ENCODE measurements at regions not wholly inside any gene's neighbourhood (a gene's known extent, or its start where the extent isn't known, plus 50 kb on each side); places are given as distances from the start of the nearest gene placed in this dataset.
"Not testable (repeated sequence)": the region's sequence is repeated elsewhere in the genome, so short reads cannot be mapped to it uniquely, and the experiment has no call there.

DNA sequence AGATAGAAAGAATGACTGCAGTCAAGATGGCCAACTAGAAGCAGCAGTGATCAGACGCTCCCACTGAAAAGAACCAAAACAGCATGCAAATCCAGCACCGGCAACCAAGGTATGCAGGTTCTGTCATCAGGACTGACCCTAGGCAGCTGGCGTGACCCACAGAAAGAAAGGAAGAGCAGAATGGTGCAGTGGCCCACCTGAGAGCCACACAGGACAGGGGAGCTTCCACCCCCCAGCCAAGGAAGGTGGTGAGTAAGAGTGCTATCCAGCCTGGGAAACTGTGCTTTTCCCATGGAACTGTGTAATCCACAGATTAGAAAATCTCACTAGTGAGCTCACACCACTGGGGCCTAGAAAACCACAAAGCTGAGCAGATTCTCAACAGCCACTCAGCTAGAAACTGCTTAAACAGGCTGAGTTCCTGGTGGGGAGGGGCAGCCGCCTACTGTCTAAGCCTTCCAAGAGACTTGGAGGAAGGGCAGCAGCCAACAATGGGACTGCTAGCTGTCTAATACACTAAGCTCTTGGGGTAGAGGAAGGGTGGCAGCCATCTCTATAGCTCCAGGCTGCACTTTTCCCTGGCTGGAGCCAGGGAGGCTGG lies 127.9 kb downstream of the EVA1A start:
- DNase-seq (ENCODE audit: low spot score) = peak; percentile 62

DNA sequence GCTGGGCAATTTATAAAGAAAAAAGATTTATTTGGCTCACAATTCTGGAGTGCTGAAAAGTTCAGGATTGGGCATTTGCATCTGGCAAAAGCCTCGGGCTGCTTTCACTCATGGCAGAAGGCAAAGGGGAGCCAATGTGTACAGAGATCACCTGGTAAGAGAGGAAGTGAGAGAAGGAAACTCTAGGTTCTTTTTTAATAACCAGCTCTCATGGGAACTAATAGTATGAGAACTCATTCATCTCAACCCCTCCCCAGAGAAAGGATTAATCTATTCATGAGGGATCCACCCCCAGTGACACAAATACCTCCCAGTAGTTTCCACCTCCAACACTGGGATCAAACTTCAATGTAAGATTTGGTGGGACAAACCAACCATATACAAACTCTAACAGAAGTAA lies 129.0 kb downstream of the EVA1A start:
- no peak for DNase-seq (ENCODE audit: low spot score)

DNA sequence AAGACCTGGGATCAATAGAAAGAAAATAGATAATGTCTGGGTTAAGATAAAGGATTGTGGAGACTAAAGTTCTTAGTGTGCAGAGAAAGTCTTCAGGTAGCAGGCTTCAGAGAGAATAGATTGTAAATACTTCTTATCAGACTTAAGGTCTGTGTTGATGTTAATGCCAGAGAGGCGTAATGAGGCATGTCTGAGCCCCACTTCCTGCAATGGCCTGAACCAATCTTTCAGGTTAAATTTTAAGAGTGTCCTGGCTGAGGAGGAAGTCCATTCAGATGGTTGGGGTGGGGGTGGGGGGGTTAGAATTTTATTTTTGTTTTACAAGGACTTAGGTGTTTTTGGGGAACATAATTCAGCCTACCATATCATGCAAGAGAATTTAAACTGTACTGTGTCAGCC lies 129.5 kb downstream of the EVA1A start:
- DNase-seq (ENCODE audit: low spot score) = no peak

DNA sequence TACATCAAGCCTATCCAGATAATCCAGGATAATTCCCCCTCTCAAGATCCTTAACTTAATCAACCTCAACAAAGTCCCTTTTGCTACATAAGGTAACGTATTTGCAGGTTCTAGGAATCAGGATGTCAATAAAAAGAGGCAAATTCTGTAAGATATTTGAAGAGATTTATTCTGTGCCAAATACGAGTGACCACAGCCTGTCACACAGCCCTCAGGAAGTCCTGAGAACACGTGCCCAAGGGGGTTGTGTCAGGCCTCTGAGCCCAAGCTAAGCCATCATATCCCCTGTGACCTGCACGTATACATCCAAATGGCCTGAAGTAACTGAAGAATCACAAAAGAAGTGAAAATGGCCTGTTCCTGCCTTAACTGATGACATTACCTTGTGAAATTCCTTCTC lies 130.3 kb downstream of the EVA1A start:
- DNase-seq (ENCODE audit: low spot score) = not testable (repeated sequence)

DNA sequence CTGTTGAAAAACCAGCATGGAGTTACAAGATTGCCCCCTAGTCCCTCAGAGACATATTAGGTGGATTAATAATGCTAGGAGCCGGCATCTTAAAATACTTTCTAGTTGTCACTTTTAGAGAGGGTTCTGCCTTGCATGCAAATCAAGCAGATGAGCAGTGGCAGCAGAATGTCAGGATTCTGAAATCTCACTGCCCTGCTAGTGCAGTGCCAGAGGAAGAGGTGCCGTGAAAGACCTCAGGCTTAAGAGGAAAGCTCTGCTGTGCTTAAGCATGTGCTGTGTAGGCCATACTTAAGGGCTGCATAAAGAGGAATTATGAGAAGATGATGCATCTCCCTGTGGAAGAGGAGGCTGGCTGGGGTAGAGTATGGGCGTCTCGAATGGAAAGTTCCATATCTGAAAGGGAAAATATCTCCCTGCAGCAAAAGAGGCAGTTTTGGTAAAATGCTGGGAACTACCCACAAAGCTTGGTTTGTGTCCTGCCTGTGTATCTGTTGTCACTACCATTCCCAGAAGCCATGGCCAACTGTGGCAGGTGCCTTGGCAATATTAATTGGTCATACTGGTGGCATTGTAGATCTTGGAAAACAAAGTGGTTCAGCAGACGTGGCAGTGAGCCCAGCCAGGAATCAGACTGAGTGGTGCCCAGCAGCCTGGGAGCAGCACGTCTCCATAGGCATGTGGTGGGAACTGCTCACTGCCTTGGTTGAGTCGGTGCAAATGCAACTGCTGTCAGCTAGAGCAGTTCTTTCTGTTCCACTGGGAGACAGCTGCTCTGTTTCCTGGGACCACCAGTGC lies 131.9 kb downstream of the EVA1A start:
- DNase-seq (ENCODE audit: low spot score) = no peak

DNA sequence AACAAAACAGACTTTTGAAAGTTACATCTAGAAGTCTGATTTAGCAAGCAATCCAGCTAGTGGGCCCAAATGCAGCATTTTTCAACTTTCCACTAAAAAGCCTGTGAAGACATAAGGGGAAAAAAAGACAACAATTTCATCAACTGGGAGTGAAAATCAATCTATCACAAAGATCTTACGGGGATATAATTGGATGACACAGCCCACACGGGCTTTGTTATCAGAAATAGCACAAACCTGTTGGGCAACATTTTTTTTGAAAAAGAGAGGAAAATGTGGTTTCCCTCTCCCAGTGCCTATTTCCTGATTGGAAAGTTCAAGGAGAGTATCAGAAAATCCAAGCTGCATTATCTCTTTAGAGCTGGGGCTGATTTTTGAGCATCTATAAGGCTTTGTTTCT lies 132.7 kb downstream of the EVA1A start:
- DNase-seq (ENCODE audit: low spot score) = no peak

DNA sequence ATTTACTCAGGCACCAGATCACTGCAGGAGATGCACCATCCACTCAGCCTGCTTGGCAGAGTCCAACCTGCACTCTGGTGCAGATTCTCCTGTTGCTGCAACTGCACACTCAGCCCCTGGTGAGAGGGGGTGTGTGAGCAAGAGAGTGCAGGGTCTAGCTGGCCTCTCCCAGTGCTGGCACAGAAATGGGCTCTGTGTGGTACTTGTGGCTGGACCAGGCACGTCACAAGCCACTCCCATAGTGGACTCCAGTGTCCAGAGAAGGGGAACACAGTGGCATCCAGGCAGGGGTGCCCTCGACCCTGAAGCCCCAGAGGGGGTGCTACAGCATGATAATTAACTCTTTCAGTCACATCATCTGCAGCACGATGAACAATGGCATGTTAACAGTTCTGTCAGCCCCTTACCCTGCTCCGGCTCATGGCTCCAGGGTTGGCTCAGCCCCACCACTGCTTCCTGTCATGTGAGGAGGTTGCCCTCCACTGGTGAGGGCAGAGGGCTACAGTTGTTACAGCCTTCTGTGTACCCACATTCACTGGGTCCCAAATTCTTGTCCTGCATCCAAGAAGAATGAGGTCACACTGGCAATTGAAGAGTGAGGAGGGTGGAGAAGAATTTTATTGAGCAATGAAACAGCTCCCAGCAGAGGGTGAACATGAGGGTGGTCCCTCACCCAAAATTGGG lies 135.7 kb downstream of the EVA1A start:
- DNase-seq (ENCODE audit: low spot score) = peak; percentile 57

DNA sequence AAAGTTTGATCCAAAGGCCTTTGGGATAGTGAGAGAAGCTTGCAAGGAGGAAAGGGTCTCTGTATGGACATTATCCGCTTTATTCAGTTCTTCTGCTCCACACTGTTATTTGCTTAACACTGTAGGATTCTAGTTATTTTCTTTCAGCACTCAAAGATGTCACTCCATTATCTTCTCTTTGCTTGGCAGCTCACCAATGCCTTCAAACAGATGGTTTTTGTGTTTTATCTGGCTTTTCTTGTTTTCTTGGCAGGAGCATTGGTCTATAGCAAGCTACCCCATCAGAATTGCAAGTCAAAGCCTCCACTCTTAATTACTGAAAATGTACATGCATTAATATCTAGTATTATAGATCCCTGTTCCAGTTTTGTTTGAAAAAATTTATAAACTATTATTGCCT lies 138.8 kb downstream of the EVA1A start:
- no peak for DNase-seq (ENCODE audit: low spot score)

DNA sequence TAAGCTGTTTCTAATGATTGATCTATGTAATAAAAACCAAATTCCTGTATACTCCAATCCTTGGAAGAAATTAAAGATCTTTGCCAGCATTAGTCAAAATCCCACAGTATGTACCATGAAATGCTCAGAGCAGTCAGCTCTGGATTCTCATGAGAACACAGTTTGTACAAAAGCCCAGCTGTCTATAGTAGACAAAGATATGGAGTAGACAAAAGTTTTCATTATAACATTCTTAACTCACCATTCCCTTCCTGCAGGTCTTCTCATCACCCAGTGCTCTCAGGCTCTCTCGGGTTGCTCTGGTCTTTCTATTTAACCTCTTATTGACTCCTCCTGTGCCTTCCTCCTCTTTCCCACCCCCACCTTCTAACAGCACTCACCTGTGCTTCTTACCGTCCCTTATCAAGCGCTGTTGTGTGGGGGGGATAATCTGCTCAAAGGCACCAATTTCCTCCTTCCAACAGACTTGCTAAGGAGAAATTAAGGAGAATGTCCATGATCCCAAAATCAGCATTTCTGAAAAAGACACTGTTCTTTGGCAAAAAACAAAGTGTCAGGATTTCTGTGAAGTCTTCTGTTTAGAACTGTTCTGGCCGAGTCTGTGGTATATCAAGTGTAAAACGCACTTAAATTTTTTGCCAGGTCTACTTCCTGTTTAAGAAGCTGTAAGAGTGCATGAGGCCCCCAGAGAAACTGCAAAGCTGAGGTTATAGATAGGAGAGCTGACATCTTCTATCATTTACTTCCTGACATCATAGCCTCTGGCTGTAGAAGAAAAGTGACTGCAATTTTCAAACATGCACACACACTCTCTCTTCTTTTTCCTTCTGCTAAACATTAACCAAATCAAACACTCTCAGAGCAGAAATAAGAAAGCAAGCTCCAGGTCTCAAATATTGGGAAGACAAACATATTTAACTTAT lies 144.1 kb downstream of the EVA1A start:
- no peak for DNase-seq (ENCODE audit: low spot score)

DNA sequence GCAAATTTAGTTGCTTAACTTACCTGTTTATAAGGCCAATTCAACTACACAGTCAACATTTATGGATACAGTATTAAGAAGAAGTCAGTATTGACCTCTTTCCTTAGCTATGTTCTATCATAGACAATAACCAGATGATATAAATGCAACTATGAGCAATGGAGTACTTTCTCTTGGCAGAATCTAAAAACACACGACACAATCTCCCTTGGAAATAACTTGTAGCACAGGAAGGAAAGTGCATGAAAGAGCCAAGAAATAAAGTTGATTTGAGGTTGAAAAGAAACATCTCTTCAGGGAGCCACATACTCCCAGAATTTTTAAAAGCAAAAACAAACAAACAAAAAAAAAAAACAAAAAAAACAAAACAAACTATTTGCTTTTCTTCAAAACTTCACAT lies 145.0 kb downstream of the EVA1A start:
- no peak for DNase-seq (ENCODE audit: low spot score)

DNA sequence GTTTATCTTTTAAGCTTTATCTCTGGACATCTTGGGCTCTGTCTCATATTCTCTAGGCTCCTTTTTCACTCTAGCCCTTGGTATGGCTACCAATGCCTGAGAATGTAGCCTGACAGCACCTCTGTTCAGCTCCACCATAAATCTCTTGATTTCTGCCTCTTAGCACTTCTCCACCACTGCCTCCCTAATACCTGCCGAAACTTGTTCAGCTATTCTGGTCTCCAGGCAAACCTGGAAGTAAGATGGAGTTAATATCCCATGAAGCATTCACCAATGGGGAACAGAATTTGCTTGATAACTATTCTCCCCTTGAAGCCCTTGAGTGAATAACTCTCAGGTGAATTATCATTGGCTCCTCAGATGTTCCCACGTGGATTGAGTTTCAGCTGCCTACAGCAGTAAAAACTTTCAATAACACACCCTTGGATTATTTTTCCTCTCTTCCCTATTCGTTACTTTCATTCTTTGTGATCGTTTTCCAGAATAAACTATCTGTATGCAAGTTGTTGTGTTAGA lies 145.6 kb downstream of the EVA1A start:
- DNase-seq (ENCODE audit: low spot score) = no peak

DNA sequence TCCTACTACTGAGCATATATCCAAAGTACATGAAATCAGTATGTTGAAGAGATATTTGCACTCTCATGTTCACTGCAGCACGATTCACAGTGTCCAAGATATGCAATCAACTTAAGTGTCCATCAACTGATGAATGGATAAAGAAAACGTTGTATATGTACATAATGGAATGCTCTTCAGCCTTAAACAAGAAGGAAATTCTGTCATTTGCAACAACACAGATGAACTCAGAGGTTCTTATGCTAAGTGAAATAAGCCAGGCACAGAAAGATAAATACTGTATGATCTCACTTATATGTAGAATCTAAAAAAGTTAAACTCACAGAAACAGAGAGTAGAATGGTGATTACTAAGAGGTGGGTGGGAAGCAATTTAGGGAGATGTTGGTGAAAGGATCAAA lies 149.2 kb downstream of the EVA1A start:
- DNase-seq (ENCODE audit: low spot score) = no peak

DNA sequence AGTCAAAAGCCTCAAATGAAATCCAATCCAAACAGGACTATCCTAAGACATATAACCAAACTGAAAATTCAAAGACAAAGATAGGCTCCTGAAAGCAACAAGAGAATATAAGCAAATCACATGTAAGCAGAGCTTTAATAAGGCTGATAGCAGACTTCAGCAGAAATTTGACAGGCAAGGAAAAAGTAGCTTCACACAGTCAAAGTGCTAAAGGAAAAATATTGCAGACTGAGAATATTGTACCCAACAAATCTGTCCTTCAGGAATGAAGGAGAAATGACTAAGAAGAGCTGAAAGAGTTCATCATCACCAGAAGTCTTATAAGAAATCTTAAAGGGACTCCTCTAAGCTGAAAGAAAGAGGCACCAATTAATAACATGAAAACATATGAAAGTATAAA lies 150.0 kb downstream of the EVA1A start:
- no peak for DNase-seq (ENCODE audit: low spot score)

DNA sequence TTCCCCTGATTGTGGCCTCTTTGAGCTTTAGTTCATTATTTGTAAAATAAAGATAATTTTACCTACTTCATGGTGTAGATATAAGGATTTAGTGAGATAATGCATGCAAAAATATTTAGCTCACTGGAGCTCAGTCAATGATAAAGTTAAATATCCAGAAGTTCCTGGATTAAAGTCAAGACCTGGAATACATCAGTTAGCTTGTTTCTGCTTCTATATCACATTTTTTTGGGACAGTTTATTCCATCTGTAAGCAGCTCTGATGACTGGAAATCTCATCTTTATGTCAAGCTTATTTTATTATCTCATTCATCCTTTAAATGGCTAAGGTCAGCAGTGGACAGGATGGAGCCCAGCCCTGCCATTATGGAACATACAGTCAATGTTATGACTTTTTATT lies 152.0 kb downstream of the EVA1A start:
- DNase-seq (ENCODE audit: low spot score) = no peak

DNA sequence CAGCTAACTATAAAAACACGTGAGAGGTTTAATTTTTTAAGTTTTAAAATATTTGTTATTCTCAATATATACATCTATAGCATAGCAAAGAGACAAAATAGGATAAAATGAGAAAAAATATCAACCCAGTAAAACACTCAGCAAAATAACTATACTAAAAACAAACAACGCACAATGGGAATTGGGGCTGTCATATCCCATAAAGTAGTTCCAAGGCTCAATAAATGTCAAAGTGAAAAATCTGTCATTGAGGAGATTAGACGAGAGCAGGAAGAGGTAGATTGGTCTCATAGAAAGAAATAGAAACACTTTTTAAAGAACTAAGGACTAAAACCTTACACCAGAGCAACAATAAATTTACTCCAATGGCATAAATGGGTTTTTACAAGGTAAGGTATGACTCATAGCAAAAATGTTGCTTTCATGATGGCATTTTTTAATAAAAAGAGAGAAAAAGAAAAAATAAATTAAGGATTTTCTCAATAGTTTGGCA lies 153.7 kb downstream of the EVA1A start:
- no peak for DNase-seq (ENCODE audit: low spot score)

DNA sequence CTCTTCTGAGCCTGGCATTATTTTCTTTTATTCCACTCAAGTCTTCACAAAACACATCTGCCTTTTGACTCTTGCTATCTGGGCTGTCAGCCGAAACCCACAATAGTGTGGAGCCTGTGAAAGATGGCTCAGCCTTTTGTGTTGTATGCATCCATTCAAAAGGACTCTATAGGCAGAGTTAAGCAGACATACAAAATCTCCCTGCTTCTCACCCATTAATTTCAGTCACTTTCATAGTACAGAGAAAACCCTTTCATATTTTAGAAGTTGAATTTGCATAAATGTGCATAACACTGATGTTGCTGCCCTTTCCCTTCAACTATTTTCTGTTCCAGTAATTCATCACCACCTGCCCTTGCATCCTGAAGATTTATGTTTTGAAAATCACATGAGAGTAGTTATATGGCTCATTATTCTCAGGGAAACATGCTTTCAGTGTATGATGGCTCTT lies 154.6 kb downstream of the EVA1A start:
- no peak for DNase-seq (ENCODE audit: low spot score)

DNA sequence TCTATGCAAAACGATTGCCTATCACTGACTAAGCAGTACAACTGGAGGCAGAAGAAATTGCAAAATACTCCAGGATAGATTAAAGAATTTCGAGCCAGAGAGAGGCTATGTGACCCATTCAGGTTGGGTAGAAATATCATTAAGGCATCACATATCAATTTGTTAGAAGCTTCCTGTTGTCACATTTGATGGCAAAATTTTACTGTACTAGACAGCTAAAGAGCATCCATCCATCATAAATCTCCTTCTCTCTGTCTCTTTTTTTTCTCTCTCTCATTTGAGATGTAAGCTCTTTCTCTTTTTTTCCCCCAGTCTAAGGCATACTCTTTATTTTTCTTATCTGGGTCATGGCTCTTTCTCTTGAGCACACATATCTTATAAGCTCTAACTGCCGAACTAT lies 155.7 kb downstream of the EVA1A start:
- no peak for DNase-seq (ENCODE audit: low spot score)

DNA sequence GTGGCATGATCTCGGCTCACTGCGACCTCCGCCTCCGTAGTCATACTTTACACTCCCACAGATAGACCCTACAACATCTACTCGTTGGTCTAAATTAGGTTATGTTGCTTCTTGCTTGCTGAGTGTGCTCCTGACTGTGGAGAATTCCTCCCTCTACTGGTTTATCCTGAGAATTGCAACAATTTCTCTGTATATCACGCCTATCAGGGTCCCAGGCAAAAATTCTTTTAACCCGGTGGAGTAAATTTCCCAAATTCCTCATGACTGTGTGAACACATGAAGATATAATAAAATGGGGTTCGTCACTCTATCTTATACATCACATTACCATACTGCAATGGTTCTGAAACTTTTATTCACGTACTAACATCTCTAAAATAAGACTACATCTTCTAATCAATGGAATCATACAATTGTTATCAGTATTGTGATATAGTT lies 156.7 kb downstream of the EVA1A start:
- no peak for DNase-seq (ENCODE audit: low spot score)

DNA sequence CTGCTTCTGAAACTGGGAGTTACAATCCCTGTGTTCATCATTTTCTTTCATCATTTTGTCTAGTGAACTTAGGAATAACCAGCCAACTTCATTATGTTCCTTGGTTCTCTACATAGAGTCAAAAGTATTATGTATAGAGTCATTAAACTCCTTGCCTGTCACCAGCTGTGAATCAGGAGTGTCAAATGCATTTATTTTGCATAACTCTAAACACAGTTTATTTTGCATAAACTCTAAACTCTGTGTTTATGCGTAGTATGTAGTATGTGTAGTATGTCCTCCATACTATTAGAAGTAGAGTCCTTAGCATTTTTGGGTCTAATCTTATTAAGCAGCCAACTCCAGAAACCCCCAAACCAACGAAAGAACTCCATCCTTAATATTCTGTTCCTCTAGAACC lies 164.4 kb downstream of the EVA1A start:
- no peak for DNase-seq (ENCODE audit: low spot score)

DNA sequence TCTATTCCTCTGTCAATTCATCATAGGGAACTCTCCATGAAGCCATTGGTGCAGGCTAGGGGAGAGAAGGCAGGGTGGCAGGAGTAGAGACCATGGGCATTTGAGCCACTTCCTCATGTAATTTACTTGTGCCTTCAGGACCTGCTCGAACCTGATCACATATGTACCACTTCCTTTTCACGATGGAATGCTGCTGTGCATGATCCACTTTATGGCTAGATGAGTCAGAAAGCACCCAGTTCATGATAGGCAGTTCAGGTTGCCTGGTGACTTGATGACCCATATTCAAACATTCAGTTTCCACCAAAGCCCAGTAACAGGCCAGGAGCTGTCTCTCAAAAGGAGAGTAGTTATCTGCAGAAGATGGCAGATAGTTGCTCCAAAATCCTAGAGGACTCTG lies 166.0 kb downstream of the EVA1A start:
- not testable (repeated sequence) for DNase-seq (ENCODE audit: low spot score)

DNA sequence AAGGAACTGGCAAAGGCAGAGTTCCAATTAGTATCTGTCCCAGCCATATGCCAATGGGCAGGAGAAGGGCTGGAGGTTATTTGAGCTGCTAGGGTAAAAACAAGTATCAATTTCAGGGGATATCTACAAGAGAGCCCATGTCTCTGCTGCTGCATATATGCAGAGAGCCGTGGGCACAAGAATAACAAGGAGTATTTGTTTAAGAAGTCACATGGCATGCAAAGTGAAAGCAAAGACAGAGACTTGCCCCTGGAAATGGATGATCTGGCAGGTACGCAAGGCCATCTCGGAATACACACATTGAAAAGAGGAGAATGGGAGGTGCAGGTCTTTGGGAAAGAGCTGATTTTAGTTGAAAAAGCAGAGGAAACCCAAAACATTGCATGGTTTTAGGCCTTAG lies 170.6 kb downstream of the EVA1A start:
- no peak for DNase-seq (ENCODE audit: low spot score)

DNA sequence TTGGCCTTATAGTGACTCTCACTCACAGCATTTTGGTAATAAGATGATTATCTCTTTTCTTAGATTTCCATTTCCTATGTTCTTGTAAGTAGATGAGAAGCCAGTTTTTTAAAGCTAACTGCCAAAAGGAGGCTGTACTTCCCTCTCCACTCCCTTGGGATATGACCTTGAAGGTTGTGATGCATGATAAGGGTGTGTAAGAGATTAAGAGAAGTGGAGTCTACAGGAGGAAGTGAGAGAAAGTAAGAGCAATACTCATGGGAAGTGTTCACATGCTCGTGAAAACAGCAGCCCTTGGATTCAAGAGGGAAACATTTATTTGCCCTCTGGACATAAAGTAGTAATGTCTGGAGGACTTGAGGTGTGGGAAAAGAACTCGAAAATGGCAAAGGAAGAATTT lies 171.5 kb downstream of the EVA1A start:
- no peak for DNase-seq (ENCODE audit: low spot score)
